Spleen (tissue), 7 donors: ENCODE measurements at regions not wholly inside any gene's neighbourhood (a gene's known extent, or its start where the extent isn't known, plus 50 kb on each side); places are given as distances from the start of the nearest gene placed in this dataset.

Source experiments
- POLR2A ChIP-seq, 3 donors: fragments of 450-650 bp; IDR thresholded peaks; one replicate each; pipeline ENCODE4 v1.5.1; 2017; ENCODE audit warnings: antibody characterized with exemption in 3 of 3, mild to moderate bottlenecking in 1 of 3
- POLR2AphosphoS5 ChIP-seq, 3 donors: sonication (generic); formaldehyde crosslinking; IDR thresholded peaks; one replicate each; pipeline ENCODE4 v1.5.1; 2017; ENCODE audit warnings: antibody characterized with exemption in 3 of 3
- TF ChIP-seq, protein P1 (sequence below), 11 experiments: fragments of 200-600 bp in 7 of 11; fragments of 450-650 bp in 4 of 11; sonication (generic) in 4 of 11; IDR thresholded peaks in 8 of 11; conservative IDR thresholded peaks in 3 of 11; 1 replicate in 7 of 11; 2 replicates in 4 of 11; pipeline versions ENCODE4 v1.4.0 to v1.8.0; 2016 to 2021; ENCODE audit warnings: antibody characterized with exemption in 11 of 11, inconsistent platforms in 4 of 11, mild to moderate bottlenecking in 1 of 11
- donor health status: DM: no; HTN: no; CAD: no; lungs with moderate emphysema.
- donor health status: DM: no; HTN: no; CAD: no.
- donor health status: DM: no; HTN: no; CAD: no.

DNA sequence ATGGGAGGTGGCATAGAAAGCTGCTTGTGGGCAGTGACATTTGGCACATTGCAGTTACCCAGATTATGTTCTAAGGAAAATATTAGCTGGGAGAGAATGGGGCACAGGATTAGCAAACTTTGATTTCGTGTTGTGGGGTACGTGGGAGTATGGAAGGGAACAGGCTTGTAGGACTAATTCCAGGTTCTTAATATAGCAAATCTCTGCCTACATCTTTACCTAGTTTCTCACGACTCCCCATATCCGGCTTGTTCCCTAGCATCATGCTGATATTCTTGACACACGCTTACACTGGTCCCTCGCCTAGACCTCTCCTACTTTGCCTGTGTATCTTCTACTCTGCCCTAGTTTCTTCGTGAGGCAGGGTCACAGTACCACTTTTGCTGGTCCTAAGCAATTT lies 293.9 kb upstream of the PLXNA2 start:
- TF ChIP-seq POLR2A (IDR thresholded peaks at IDR 0.05) (no peak), POLR2AphosphoS5 (IDR thresholded peaks at IDR 0.05) (no peak)
- TF ChIP-seq, protein P1, sequence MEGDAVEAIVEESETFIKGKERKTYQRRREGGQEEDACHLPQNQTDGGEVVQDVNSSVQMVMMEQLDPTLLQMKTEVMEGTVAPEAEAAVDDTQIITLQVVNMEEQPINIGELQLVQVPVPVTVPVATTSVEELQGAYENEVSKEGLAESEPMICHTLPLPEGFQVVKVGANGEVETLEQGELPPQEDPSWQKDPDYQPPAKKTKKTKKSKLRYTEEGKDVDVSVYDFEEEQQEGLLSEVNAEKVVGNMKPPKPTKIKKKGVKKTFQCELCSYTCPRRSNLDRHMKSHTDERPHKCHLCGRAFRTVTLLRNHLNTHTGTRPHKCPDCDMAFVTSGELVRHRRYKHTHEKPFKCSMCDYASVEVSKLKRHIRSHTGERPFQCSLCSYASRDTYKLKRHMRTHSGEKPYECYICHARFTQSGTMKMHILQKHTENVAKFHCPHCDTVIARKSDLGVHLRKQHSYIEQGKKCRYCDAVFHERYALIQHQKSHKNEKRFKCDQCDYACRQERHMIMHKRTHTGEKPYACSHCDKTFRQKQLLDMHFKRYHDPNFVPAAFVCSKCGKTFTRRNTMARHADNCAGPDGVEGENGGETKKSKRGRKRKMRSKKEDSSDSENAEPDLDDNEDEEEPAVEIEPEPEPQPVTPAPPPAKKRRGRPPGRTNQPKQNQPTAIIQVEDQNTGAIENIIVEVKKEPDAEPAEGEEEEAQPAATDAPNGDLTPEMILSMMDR (IDR thresholded peaks at IDR 0.05 in 8 of 11, conservative IDR thresholded peaks at IDR 0.05 in 3 of 11): no peak
